Left ventricle myocardium inferior (tissue), 1 donor: ENCODE measurements at regions not wholly inside any gene's neighbourhood (a gene's known extent, or its start where the extent isn't known, plus 50 kb on each side); places are given as distances from the start of the nearest gene placed in this dataset.
"Not testable (repeated sequence)": the region's sequence is repeated elsewhere in the genome, so short reads cannot be mapped to it uniquely, and the experiment has no call there.

Experiments used
- DNase-seq: peaks from one replicate; pipeline ENCODE4 v3.0.0-alpha.2; 2020
- H3K27ac ChIP-seq: fragments of 200-600 bp; replicated peaks from 2 replicates; pipeline ENCODE4 v1.8.0; 2021
- H3K27me3 ChIP-seq: fragments of 200-600 bp; 2 replicates; pipeline ENCODE4 v1.8.0; 2021; ENCODE audit warnings: low read depth
- H3K36me3 ChIP-seq: fragments of 200-600 bp; 2 replicates; pipeline ENCODE4 v1.8.0; 2021
- H3K4me1 ChIP-seq: fragments of 200-600 bp; 2 replicates; pipeline ENCODE4 v1.8.0; 2021
- H3K4me3 ChIP-seq: fragments of 200-600 bp; 2 replicates; pipeline ENCODE4 v1.8.0; 2021; ENCODE audit warnings: mild to moderate bottlenecking, moderate library complexity
- H3K9me3 ChIP-seq: fragments of 200-600 bp; replicated peaks from 2 replicates; pipeline ENCODE4 v1.8.0; 2021
- intact Hi-C: fragments of 100-400 bp; cut with micrococcal nuclease; formaldehyde crosslinking; loops from one replicate; pipeline ENCODE4 v1.11.0; 2022
- TF ChIP-seq, protein P1 (sequence below): fragments of 200-600 bp; IDR thresholded peaks from 2 replicates; pipeline ENCODE4 v1.8.0; 2021; ENCODE audit warnings: antibody characterized with exemption, mild to moderate bottlenecking, borderline replicate concordance
- donor health status: DM: no; HTN: yes; CAD: no; lungs with severe emphysema.

DNA sequence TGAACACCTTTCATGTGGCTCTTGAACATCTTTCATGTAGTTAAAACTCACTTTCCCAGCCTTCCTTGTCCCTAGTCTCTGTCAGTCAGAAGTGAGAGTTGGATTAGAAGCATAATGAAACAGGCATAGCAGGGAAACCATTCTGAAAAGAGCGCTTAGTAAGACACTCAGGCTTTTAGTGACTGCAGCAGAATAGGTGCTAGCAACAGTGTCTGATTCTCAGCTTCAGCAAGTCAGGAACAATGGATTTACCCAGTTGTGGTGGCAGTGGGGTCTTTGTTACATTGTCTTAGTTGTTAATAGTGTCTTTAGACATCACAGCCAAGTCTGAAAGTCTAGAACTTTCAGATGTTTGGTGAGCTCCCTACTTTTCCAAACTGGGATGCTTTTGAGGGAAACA is 177.1 kb upstream of the PCDH7 start:
- intact Hi-C loops: no loop called here
- DNase-seq: no peak
- TF ChIP-seq, protein P1, sequence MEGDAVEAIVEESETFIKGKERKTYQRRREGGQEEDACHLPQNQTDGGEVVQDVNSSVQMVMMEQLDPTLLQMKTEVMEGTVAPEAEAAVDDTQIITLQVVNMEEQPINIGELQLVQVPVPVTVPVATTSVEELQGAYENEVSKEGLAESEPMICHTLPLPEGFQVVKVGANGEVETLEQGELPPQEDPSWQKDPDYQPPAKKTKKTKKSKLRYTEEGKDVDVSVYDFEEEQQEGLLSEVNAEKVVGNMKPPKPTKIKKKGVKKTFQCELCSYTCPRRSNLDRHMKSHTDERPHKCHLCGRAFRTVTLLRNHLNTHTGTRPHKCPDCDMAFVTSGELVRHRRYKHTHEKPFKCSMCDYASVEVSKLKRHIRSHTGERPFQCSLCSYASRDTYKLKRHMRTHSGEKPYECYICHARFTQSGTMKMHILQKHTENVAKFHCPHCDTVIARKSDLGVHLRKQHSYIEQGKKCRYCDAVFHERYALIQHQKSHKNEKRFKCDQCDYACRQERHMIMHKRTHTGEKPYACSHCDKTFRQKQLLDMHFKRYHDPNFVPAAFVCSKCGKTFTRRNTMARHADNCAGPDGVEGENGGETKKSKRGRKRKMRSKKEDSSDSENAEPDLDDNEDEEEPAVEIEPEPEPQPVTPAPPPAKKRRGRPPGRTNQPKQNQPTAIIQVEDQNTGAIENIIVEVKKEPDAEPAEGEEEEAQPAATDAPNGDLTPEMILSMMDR: no peak
- H3K36me3 ChIP-seq: no peaks in the 10 kb centered on the region
- H3K27me3 ChIP-seq: no peaks in the 10 kb centered on the region
- H3K4me1 ChIP-seq: no peaks in the 10 kb centered on the region
- H3K9me3 ChIP-seq: peaks cover 13% of the 10 kb centered on the region
- no peak overlapping the region for H3K27ac ChIP-seq
- H3K4me3 ChIP-seq: no peak overlapping the region

- H3K4me3 ChIP-seq: no peak overlapping the region
- no peak overlapping the region for H3K27ac ChIP-seq
- H3K27me3 ChIP-seq: no peaks in the 10 kb centered on the region
- intact Hi-C loops: no loop called here
- no peaks in the 10 kb centered on the region for H3K4me1 ChIP-seq
- peaks cover 4% of the 10 kb centered on the region for H3K9me3 ChIP-seq
- DNase-seq: no peak
- TF ChIP-seq, protein P1: no peak
- H3K36me3 ChIP-seq: no peaks in the 10 kb centered on the region
Measured at GRCh38 chr4:30553151-30553550, 167.0 kb upstream of the PCDH7 start.

GRCh38 chr4:30553706-30554105 is 166.5 kb upstream of the PCDH7 start:
- no peak for DNase-seq
- intact Hi-C loops: no loop called here
- H3K9me3 ChIP-seq: no peaks in the 10 kb centered on the region

DNA sequence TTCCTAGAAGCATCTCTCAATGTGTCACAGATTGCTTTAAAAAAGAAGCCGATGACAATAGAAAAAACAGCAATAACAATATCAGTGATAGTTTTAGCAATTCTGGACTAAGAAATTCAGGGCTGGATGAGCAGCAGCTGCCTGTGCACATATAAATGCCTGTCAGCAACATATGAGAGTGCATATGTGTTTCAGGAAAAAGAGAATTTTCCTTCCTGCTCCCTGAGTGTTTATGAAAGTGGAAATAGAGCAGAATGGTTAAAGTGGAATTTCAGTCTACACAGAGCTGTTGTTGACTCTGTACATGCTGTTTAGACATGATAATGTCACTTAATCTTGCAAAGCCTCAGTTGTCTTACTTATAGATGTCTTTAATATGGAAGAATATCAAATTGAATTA is 164.4 kb upstream of the PCDH7 start:
- Histone ChIP-seq H3K4me1 (no peaks in the 10 kb centered on the region), H3K27ac (no peak overlapping the region), H3K4me3 (no peak overlapping the region), H3K36me3 (no peaks in the 10 kb centered on the region), H3K9me3 (no peaks in the 10 kb centered on the region), H3K27me3 (no peaks in the 10 kb centered on the region)
- DNase-seq: no peak
- intact Hi-C loops: no loop called here
- TF ChIP-seq, protein P1: no peak

More at GRCh38 chr4:30553706-30554105, 166.5 kb upstream of the PCDH7 start:
- Histone ChIP-seq H3K27ac (no peak overlapping the region), H3K4me3 (no peak overlapping the region), H3K4me1 (no peaks in the 10 kb centered on the region), H3K36me3 (no peaks in the 10 kb centered on the region), H3K27me3 (no peaks in the 10 kb centered on the region)
- TF ChIP-seq, protein P1: no peak

GRCh38 chr4:30559481-30559880 is 160.7 kb upstream of the PCDH7 start:
- Histone ChIP-seq H3K9me3 (peaks cover 18% of the 10 kb centered on the region), H3K4me1 (no peaks in the 10 kb centered on the region), H3K27me3 (no peaks in the 10 kb centered on the region), H3K27ac (no peak overlapping the region), H3K4me3 (no peak overlapping the region), H3K36me3 (no peaks in the 10 kb centered on the region)
- intact Hi-C loops: no loop called here
- DNase-seq: no peak
- TF ChIP-seq, protein P1: no peak

GRCh38 chr4:30586850-30587249 is 133.3 kb upstream of the PCDH7 start:
- TF ChIP-seq, protein P1: no peak
- no peak for DNase-seq
- H3K36me3 ChIP-seq: no peaks in the 10 kb centered on the region
- H3K27me3 ChIP-seq: no peaks in the 10 kb centered on the region
- peaks cover 8% of the 10 kb centered on the region for H3K9me3 ChIP-seq
- intact Hi-C loops: no loop called here
- no peak overlapping the region for H3K4me3 ChIP-seq
- H3K27ac ChIP-seq: no peak overlapping the region
- no peaks in the 10 kb centered on the region for H3K4me1 ChIP-seq

DNA sequence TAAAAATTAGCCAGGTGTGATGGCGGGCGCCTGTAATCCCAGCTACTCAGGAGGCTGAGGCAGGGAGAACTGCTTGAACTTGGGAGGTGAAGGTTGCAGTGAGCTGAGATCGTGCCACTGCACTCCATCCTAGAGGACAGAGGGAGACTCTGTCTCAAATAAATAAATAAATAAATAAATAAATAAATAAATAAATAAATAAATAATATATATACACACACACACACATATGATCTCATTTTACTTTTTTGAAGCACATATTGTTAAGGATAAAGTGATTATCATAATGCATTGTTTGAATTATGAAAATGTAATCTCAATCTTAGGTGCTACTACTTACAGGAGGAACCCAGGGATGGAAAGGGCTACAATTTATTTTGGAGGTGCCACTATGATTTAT is 130.5 kb upstream of the PCDH7 start:
- intact Hi-C loops, H3K4me3 ChIP-seq, H3K4me1 ChIP-seq, H3K9me3 ChIP-seq, H3K36me3 ChIP-seq, H3K27ac ChIP-seq, DNase-seq, H3K27me3 ChIP-seq: not testable (repeated sequence)
